ENCODE measurements at regions not wholly inside any gene's neighbourhood (a gene's known extent, or its start where the extent isn't known, plus 50 kb on each side); places are given as distances from the start of the nearest gene placed in this dataset.

- Histone ChIP-seq H3K4me2 (no peak overlapping the region), H3K27me3 (ENCODE audit: insufficient read depth) (no peaks in the 10 kb centered on the region), H3K36me3 (ENCODE audit: insufficient read depth) (no peaks in the 10 kb centered on the region), H4K20me1 (replicated peaks; ENCODE audit: insufficient read depth) (no peaks in the 10 kb centered on the region), H3K4me3 (no peak overlapping the region), H3K27ac (ENCODE audit: low read depth) (no peak overlapping the region), H3K79me2 (replicated peaks; ENCODE audit: insufficient read depth) (no peaks in the 10 kb centered on the region), H3K9me2 (ENCODE audit: insufficient read depth) (no peaks in the 10 kb centered on the region), H2AFZ (no peak overlapping the region), H3K4me1 (ENCODE audit: insufficient read depth) (peaks cover 18% of the 10 kb centered on the region; the same call in 1 of the 2 replicates), H3F3A (replicated peaks; ENCODE audit: low read depth) (no peaks in the 10 kb centered on the region)
- no peak for DNase-seq (ENCODE audit: low spot score)
- H3K27me3 Mint-ChIP-seq (ENCODE audit: insufficient read depth, low read depth, poor library complexity) = peaks cover 2% of the 10 kb centered on the region
- H3K4me3 Mint-ChIP-seq = no peak overlapping the region
- H3K9me3 Mint-ChIP-seq = no peaks in the 10 kb centered on the region; the same call in 2 of the 3 replicates
- TF ChIP-seq CREB1 (CRISPR knock-in tag; IDR thresholded peaks at IDR 0.05; ENCODE audit: low read depth) = no peak
- no peak for TF ChIP-seq STAT1 (IDR thresholded peaks at IDR 0.05; ENCODE audit: unreplicated experiment)
- TF ChIP-seq ETS1 (IDR thresholded peaks at IDR 0.05) = no peak
- TF ChIP-seq JUNB (IDR thresholded peaks at IDR 0.05; ENCODE audit: unreplicated experiment) = no peak
- TF ChIP-seq NANOG (IDR thresholded peaks at IDR 0.05; ENCODE audit: borderline replicate concordance) = no peak
- TF ChIP-seq CTCF (conservative IDR thresholded peaks at IDR 0.05; ENCODE audit: low read depth in 2 of 2) = no peak
- no peak for TF ChIP-seq POLR2AphosphoS5 (IDR thresholded peaks at IDR 0.05; ENCODE audit: low read depth)
- TF ChIP-seq ZNF114 (CRISPR knock-in tag; IDR thresholded peaks at IDR 0.05) = no peak
- ATAC-seq = no peak
- H3K4me1 Mint-ChIP-seq = peaks cover 16% of the 10 kb centered on the region; the same call in 2 of the 3 replicates
- H3K27ac Mint-ChIP-seq = no peak overlapping the region
- no peaks in the 10 kb centered on the region; the same call in 2 of the 3 replicates for H3K36me3 Mint-ChIP-seq (ENCODE audit: low read depth)
Measured at GRCh38 chr3:168961271-168961670, 702.2 kb downstream of the MECOM start.

- H4K20me1 ChIP-seq (replicated peaks; ENCODE audit: insufficient read depth) = no peaks in the 10 kb centered on the region
- H3K27ac Mint-ChIP-seq = 0 out of 2 replicates have a peak overlapping the region, but pooled peaks have one; percentile 72
- no peak overlapping the region for H3K4me3 Mint-ChIP-seq
- H3K27me3 ChIP-seq (ENCODE audit: insufficient read depth) = no peaks in the 10 kb centered on the region
- H3K9me2 ChIP-seq (ENCODE audit: insufficient read depth) = no peaks in the 10 kb centered on the region
- no peaks in the 10 kb centered on the region for H3F3A ChIP-seq (replicated peaks; ENCODE audit: low read depth)
- no peak for TF ChIP-seq REST (IDR thresholded peaks at IDR 0.05; ENCODE audit: unreplicated experiment)
- H3K9me3 Mint-ChIP-seq = no peaks in the 10 kb centered on the region; the same call in 2 of the 3 replicates
- H3K36me3 ChIP-seq (ENCODE audit: insufficient read depth) = no peaks in the 10 kb centered on the region; the same call in 1 of the 2 replicates
- no peak overlapping the region for H3K4me3 ChIP-seq
- no peak overlapping the region for H3K27ac ChIP-seq (ENCODE audit: low read depth)
- no peaks in the 10 kb centered on the region for H3K79me2 ChIP-seq (replicated peaks; ENCODE audit: insufficient read depth)
- H3K4me1 Mint-ChIP-seq = peaks cover 16% of the 10 kb centered on the region; the same call in 2 of the 3 replicates
- H3K4me1 ChIP-seq (ENCODE audit: insufficient read depth) = peaks cover 18% of the 10 kb centered on the region; the same call in 1 of the 2 replicates
- no peak for DNase-seq (ENCODE audit: low spot score)
- peak overlapping the region; percentile 40; the same call in 1 of the 2 replicates for H3K4me2 ChIP-seq
- H3K36me3 Mint-ChIP-seq (ENCODE audit: low read depth) = no peaks in the 10 kb centered on the region; the same call in 2 of the 3 replicates
- H3K27me3 Mint-ChIP-seq (ENCODE audit: insufficient read depth, low read depth, poor library complexity) = peaks cover 2% of the 10 kb centered on the region
- ATAC-seq = no peak
- no peak overlapping the region for H2AFZ ChIP-seq
Measured at GRCh38 chr3:168959731-168960130, 703.8 kb downstream of the MECOM start.

Data from GM23338 (cell line).